ENCODE measurements at regions not wholly inside any gene's neighbourhood (a gene's known extent, or its start where the extent isn't known, plus 50 kb on each side); places are given as distances from the start of the nearest gene placed in this dataset.

- DNase-seq, result no peak
- Histone ChIP-seq H3K18ac (ENCODE audit: low read length) (no peak overlapping the region), H4K5ac (ENCODE audit: low read length) (no peak overlapping the region), H3K79me2 (ENCODE audit: control insufficient read depth, insufficient read depth, low read length) (no peaks in the 10 kb centered on the region), H3K36me3 (ENCODE audit: control insufficient read depth, insufficient read depth, low read length) (no peaks in the 10 kb centered on the region), H4K8ac (ENCODE audit: low read depth, low read length) (no peak overlapping the region), H3K9ac (ENCODE audit: low read length) (no peak overlapping the region), H2BK15ac (replicated peaks; ENCODE audit: low read depth) (no peak overlapping the region), H3K4me3 (ENCODE audit: low read length) (no peak overlapping the region), H2BK120ac (ENCODE audit: low read depth, low read length) (no peak overlapping the region), H3K4me2 (ENCODE audit: low read length) (no peak overlapping the region), H3K23ac (ENCODE audit: low read length) (no peak overlapping the region), H2BK5ac (ENCODE audit: low read length) (no peak overlapping the region), H3K4ac (ENCODE audit: low read depth, low read length) (no peak overlapping the region), H3K79me1 (ENCODE audit: low read length) (no peaks in the 10 kb centered on the region), H3K27me3 (ENCODE audit: insufficient read depth, low read length, poor library complexity) (no peaks in the 10 kb centered on the region), H3K56ac (ENCODE audit: low read length) (no peak overlapping the region), H3K27ac (ENCODE audit: low read depth, low read length) (no peak overlapping the region), H3K4me1 (ENCODE audit: control insufficient read depth, low read depth, low read length) (no peaks in the 10 kb centered on the region), H2AK5ac (ENCODE audit: low read length) (no peak overlapping the region)
- WGBS (ENCODE audit: extremely low coverage, insufficient coverage, low lambda C conversion rate), result no CpG with 5 or more reads among the region's 2 CpGs
Measured at GRCh38 chr6:126268092-126268491, 71.8 kb upstream of the CENPW start.

- Histone ChIP-seq H4K8ac (ENCODE audit: low read depth, low read length) (no peak overlapping the region), H2AK5ac (ENCODE audit: low read length) (no peak overlapping the region), H3K27me3 (ENCODE audit: insufficient read depth, low read length, poor library complexity) (no peaks in the 10 kb centered on the region), H4K5ac (ENCODE audit: low read length) (no peak overlapping the region), H3K9ac (ENCODE audit: low read length) (no peak overlapping the region), H2BK120ac (ENCODE audit: low read depth, low read length) (no peak overlapping the region), H2BK5ac (ENCODE audit: low read length) (no peak overlapping the region), H3K4ac (ENCODE audit: low read depth, low read length) (no peak overlapping the region), H3K4me2 (ENCODE audit: low read length) (no peak overlapping the region), H3K23ac (ENCODE audit: low read length) (no peak overlapping the region), H2BK15ac (replicated peaks; ENCODE audit: low read depth) (no peak overlapping the region), H3K79me1 (ENCODE audit: low read length) (no peaks in the 10 kb centered on the region), H3K79me2 (ENCODE audit: control insufficient read depth, insufficient read depth, low read length) (no peaks in the 10 kb centered on the region), H3K4me1 (ENCODE audit: control insufficient read depth, low read depth, low read length) (no peaks in the 10 kb centered on the region), H3K18ac (ENCODE audit: low read length) (no peak overlapping the region), H3K27ac (ENCODE audit: low read depth, low read length) (no peak overlapping the region), H3K4me3 (ENCODE audit: low read length) (no peak overlapping the region), H3K36me3 (ENCODE audit: control insufficient read depth, insufficient read depth, low read length) (no peaks in the 10 kb centered on the region), H3K56ac (ENCODE audit: low read length) (no peak overlapping the region)
- no peak for DNase-seq
- WGBS (ENCODE audit: extremely low coverage, insufficient coverage, low lambda C conversion rate), result no CpG with 5 or more reads among the region's 4 CpGs
Measured at GRCh38 chr6:126280287-126280686, 59.6 kb upstream of the CENPW start.

GRCh38 chr6:126285871-126286365 is 54.0 kb upstream of the CENPW start:
- H3K23ac ChIP-seq (ENCODE audit: low read length), result no peak overlapping the region
- H2AK5ac ChIP-seq (ENCODE audit: low read length), result no peak overlapping the region
- H3K9ac ChIP-seq (ENCODE audit: low read length), result no peak overlapping the region
- no peak overlapping the region for H3K4me3 ChIP-seq (ENCODE audit: low read length)
- no peak overlapping the region for H3K56ac ChIP-seq (ENCODE audit: low read length)
- no peak overlapping the region for H3K4ac ChIP-seq (ENCODE audit: low read depth, low read length)
- no peak overlapping the region for H3K4me2 ChIP-seq (ENCODE audit: low read length)
- H2BK5ac ChIP-seq (ENCODE audit: low read length), result no peak overlapping the region
- no peak overlapping the region for H4K8ac ChIP-seq (ENCODE audit: low read depth, low read length)
- H2BK120ac ChIP-seq (ENCODE audit: low read depth, low read length), result no peak overlapping the region
- H2BK15ac ChIP-seq (replicated peaks; ENCODE audit: low read depth), result no peak overlapping the region
- H3K27me3 ChIP-seq (ENCODE audit: insufficient read depth, low read length, poor library complexity), result no peaks in the 10 kb centered on the region
- no peak for DNase-seq
- H4K5ac ChIP-seq (ENCODE audit: low read length), result no peak overlapping the region
- no peaks in the 10 kb centered on the region for H3K79me1 ChIP-seq (ENCODE audit: low read length)
- no peak overlapping the region for H3K18ac ChIP-seq (ENCODE audit: low read length)
- no peak overlapping the region for H3K27ac ChIP-seq (ENCODE audit: low read depth, low read length)
- no peaks in the 10 kb centered on the region for H3K4me1 ChIP-seq (ENCODE audit: control insufficient read depth, low read depth, low read length)
- H3K79me2 ChIP-seq (ENCODE audit: control insufficient read depth, insufficient read depth, low read length), result no peaks in the 10 kb centered on the region
- no peaks in the 10 kb centered on the region for H3K36me3 ChIP-seq (ENCODE audit: control insufficient read depth, insufficient read depth, low read length)
- WGBS (ENCODE audit: extremely low coverage, insufficient coverage, low lambda C conversion rate), result no CpG with 5 or more reads among the region's 4 CpGs

All from mesendoderm (in vitro differentiated cells).